ENCODE measurements at regions not wholly inside any gene's neighbourhood (a gene's known extent, or its start where the extent isn't known, plus 50 kb on each side); places are given as distances from the start of the nearest gene placed in this dataset.
"Not testable (repeated sequence)": the region's sequence is repeated elsewhere in the genome, so short reads cannot be mapped to it uniquely, and the experiment has no call there.

GRCh38 chr13:33676045-33676989, 141.6 kb upstream of the RFC3 start:
- no peak for DNase-seq

GRCh38 chr13:33677215-33677614, 140.7 kb upstream of the RFC3 start:
- DNase-seq: no peak

- DNase-seq: no peak
These were observed 139.9 kb upstream of the RFC3 start for GRCh38 chr13:33678084-33678483.

- DNase-seq: peak; percentile 68 to 72
These were observed 138.9 kb upstream of the RFC3 start for GRCh38 chr13:33678906-33679657.

GRCh38 chr13:33679658-33680012, 138.3 kb upstream of the RFC3 start:
- DNase-seq: no peak

GRCh38 chr13:33682020-33682564, 135.9 kb upstream of the RFC3 start:
- DNase-seq: no peak

GRCh38 chr13:33682646-33683045, 135.3 kb upstream of the RFC3 start:
- not testable (repeated sequence) for DNase-seq

GRCh38 chr13:33683376-33683775, 134.6 kb upstream of the RFC3 start:
- DNase-seq: no peak

GRCh38 chr13:33684874-33685273, 133.1 kb upstream of the RFC3 start:
- no peak for DNase-seq

- DNase-seq: no peak
These were observed 131.0 kb upstream of the RFC3 start for GRCh38 chr13:33686772-33687480.

GRCh38 chr13:33690354-33690753, 127.6 kb upstream of the RFC3 start:
- no peak for DNase-seq

- no peak for DNase-seq
These were observed 126.0 kb upstream of the RFC3 start for GRCh38 chr13:33691980-33692379.

- DNase-seq: no peak
These were observed 125.4 kb upstream of the RFC3 start for GRCh38 chr13:33692531-33692930.

- DNase-seq: no peak
These were observed 123.4 kb upstream of the RFC3 start for GRCh38 chr13:33694546-33694945.

GRCh38 chr13:33696530-33696929, 121.4 kb upstream of the RFC3 start:
- no peak for DNase-seq

GRCh38 chr13:33697926-33698325, 120.0 kb upstream of the RFC3 start:
- DNase-seq: no peak

GRCh38 chr13:33707449-33707848, 110.5 kb upstream of the RFC3 start:
- no peak for DNase-seq

- DNase-seq: no peak
These were observed 107.0 kb upstream of the RFC3 start for GRCh38 chr13:33710924-33711323.

- DNase-seq: no peak
These were observed 106.5 kb upstream of the RFC3 start for GRCh38 chr13:33711436-33711835.

GRCh38 chr13:33717775-33718174, 100.2 kb upstream of the RFC3 start:
- DNase-seq: no peak

- no peak for DNase-seq
These were observed 96.2 kb upstream of the RFC3 start for GRCh38 chr13:33721724-33722123.

GRCh38 chr13:33722216-33722915, 95.6 kb upstream of the RFC3 start:
- DNase-seq: no peak

- DNase-seq: no peak
These were observed 94.6 kb upstream of the RFC3 start for GRCh38 chr13:33723365-33723764.

All from activated CD4-positive, alpha-beta T cell treated with anti-CD3 and anti-CD28 coated beads, Interleukin-2, amount 50 U/mL, for 4 hours (primary cell).